Transverse colon (tissue), 4 donors: ENCODE measurements at regions not wholly inside any gene's neighbourhood (a gene's known extent, or its start where the extent isn't known, plus 50 kb on each side); places are given as distances from the start of the nearest gene placed in this dataset.

Experiments
- CTCF ChIP-seq, 5 experiments: fragments of 200-600 bp in 3 of 5; fragments of 450-650 bp in 2 of 5; sonication (generic) in 3 of 5; IDR thresholded peaks; 1 replicate in 2 of 5; 2 replicates in 3 of 5; pipeline ENCODE4 v1.5.1; 2016 to 2017; ENCODE audit warnings: antibody characterized with exemption in 5 of 5, inconsistent platforms in 3 of 5, mild to moderate bottlenecking in 2 of 5, moderate library complexity in 1 of 5
- POLR2AphosphoS5 ChIP-seq, 3 donors: sonication (generic); formaldehyde crosslinking; IDR thresholded peaks; one replicate each; pipeline ENCODE4 v1.6.1; 2016; ENCODE audit warnings: antibody characterized with exemption in 3 of 3

DNA sequence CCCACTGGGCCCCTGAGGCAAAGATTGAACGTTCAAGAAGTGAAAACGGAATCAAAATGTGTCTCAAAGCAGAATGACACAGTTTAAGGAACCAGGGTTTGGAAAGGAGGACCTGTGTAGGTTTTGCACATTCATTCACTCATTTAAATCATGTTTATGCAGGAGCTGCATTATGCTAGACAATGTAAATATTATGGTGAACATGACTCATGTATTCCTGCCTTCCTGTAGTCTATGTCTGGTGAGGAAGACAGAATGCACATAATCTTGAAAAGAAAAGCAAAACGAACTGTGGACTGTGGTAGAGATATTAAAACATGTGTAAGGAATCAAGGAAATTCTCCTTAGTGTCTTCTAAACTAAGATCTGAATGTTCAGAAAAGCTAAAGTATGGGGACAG, 311.8 kb upstream of the SMIM31 start:
- TF ChIP-seq POLR2AphosphoS5 (IDR thresholded peaks at IDR 0.05) = no peak
- TF ChIP-seq CTCF (IDR thresholded peaks at IDR 0.05) = no peak
